AG10803 (cell line): ENCODE measurements at regions not wholly inside any gene's neighbourhood (a gene's known extent, or its start where the extent isn't known, plus 50 kb on each side); places are given as distances from the start of the nearest gene placed in this dataset.

ENCODE experiments used
- DNase-seq: peaks from one replicate; pipeline ENCODE4 v3.0.0; 2010; ENCODE audit warnings: low read depth
- H3K4me3 ChIP-seq: 2 replicates; pipeline ENCODE4 v1.5.1; 2011; ENCODE audit warnings: mild to moderate bottlenecking, low read length, control low read depth
- CTCF ChIP-seq: conservative IDR thresholded peaks from 2 replicates; pipeline ENCODE4 v1.5.1; 2011; ENCODE audit warnings: mild to moderate bottlenecking, low read length, control low read depth, inconsistent platforms

DNA sequence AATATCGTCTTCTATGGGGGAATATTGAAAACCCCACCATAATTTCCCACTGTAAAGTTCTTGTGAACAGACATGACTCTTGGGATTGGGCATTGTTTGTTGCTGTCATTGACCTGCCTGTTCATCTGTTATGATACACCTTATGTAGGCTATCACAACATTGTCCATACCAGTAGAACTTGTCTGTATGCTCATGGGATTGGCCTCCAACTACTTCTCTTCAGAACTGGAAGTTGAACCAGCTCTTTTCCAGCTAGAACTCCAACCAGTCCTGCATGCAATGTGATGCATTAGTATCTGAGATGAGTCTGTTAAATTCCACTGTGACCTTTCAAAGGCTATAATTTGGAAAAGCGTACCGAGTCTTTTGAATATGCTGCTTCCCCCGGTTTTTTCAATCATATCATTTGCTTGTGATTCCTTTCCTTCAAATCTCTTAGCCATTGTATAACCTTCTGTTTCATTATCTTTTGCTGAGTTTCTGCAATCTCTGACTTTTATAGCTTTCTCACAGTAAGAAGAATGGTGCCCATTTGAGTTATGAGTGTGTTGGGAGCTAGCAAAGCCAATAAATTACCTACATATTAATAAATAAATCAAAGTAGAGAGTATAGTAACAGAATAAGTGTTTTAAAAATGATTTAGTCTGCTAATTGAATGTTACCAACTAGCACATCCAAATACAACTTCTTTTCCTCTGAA is 101.9 kb downstream of the PLK2 start:
- no peak for TF ChIP-seq CTCF

DNA sequence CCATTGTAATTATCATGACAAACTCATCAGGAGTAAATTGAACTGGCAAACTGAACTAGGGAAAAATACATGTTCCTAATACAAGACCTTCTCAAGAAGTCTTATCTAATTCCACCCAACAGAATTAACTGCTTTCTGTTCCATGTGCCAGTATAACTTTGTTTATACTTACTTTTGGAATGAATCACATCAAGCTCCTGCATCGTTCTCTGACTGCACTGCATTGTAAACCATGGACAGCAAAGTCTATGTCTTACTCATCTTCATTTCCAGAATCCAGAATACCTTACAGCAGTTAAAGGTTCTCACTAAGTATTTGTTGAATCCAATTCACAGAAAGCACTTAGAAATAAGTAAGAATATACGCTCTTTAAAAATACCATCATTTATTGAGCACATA is 102.8 kb downstream of the PLK2 start:
- DNase-seq, result peak; percentile 11
- no peak for TF ChIP-seq CTCF
- H3K4me3 ChIP-seq, result no peak overlapping the region

More for the DNA sequence above, 101.9 kb downstream of the PLK2 start:
- no peak for DNase-seq
- H3K4me3 ChIP-seq, result no peak overlapping the region

DNA sequence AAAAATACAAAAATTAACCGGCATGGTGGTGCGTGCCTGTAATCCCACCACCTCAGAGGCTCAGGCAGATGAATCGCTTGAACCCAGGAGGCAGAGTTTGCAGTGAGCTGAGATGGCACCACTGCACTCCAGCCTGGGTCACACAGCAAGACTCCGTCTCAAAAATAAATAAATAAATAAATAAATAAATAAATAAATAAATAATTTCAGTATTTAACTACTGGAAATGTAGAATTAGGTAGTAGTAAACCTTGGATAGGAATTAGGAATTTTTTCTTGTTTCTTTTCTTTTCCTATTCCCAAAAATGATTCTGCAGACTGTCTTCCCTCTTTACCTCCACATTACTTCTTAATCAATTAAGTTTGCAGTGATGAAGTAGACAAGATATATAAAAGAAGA is 103.2 kb downstream of the PLK2 start:
- no peak for TF ChIP-seq CTCF
- H3K4me3 ChIP-seq, result no peak overlapping the region
- no peak for DNase-seq

GRCh38 chr5:58354827-58355226 is 105.1 kb downstream of the PLK2 start:
- no peak for TF ChIP-seq CTCF
- no peak overlapping the region for H3K4me3 ChIP-seq
- no peak for DNase-seq

GRCh38 chr5:58353992-58354391 is 105.9 kb downstream of the PLK2 start:
- no peak for TF ChIP-seq CTCF
- H3K4me3 ChIP-seq, result no peak overlapping the region
- no peak for DNase-seq

- no peak overlapping the region for H3K4me3 ChIP-seq
- no peak for DNase-seq
- TF ChIP-seq CTCF, result no peak
These were observed 108.7 kb downstream of the PLK2 start for GRCh38 chr5:58351190-58351589.

DNA sequence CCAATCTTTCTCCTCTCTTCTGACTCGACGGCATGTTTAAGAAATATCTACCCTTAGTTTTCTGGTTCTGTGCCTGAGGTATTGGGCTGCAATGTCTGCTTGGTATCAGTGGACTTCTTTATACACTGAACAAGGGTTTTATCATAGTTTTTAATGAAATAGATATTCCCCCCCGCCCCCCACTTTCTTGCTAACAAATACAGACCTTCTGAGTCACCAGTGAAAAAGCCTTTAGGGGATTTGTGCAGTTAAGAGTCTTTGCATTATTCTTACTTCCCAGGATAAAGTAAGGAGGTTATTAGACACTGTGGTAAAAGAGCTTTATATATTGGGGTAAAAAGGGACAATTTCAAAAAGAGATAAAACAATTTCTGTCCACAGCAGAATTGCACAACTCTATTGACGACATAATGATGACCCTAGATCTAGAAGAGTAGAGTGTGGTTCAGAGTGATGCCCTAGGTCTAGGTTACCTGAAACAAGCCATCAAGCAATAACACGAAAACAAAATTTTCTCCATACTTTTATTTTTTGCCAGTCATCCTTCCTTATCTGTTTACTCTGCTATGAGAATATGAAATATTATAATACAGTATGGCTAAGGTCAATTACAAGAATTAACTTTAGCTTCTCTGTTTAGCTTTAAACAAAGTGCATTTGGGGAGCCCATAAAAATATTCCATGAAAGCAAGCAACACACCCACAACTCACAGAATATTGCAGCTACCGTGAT is 110.7 kb downstream of the PLK2 start:
- H3K4me3 ChIP-seq, result no peak overlapping the region
- TF ChIP-seq CTCF, result no peak
- no peak for DNase-seq
